Muscle layer of colon (tissue), 2 donors: ENCODE measurements at regions not wholly inside any gene's neighbourhood (a gene's known extent, or its start where the extent isn't known, plus 50 kb on each side); places are given as distances from the start of the nearest gene placed in this dataset.

ENCODE experiments used
- H3K27ac ChIP-seq: one replicate; pipeline ENCODE4 v1.7.0; 2013; ENCODE audit warnings: low read depth, mild to moderate bottlenecking, low read length, moderate library complexity
- H3K27me3 ChIP-seq, 2 donors: one replicate each; pipeline ENCODE4 v1.7.0; 2013; ENCODE audit warnings: low read length in 2 of 2, mild to moderate bottlenecking in 2 of 2; ENCODE audit not compliant: insufficient read depth in 2 of 2, control insufficient read depth in 1 of 2
- H3K36me3 ChIP-seq: one replicate; pipeline ENCODE4 v1.7.0; 2013; ENCODE audit warnings: mild to moderate bottlenecking, low read length; ENCODE audit not compliant: insufficient read depth
- H3K4me1 ChIP-seq: one replicate; pipeline ENCODE4 v1.7.0; 2013; ENCODE audit warnings: mild to moderate bottlenecking, low read length; ENCODE audit not compliant: insufficient read depth
- H3K4me3 ChIP-seq, 2 donors: one replicate each; pipeline ENCODE4 v1.7.0; 2013; ENCODE audit warnings: low read length in 2 of 2, low read depth in 1 of 2, mild to moderate bottlenecking in 1 of 2, moderate library complexity in 1 of 2
- H3K9ac ChIP-seq: one replicate; pipeline ENCODE4 v1.7.0; 2013; ENCODE audit warnings: low read length
- H3K9me3 ChIP-seq: one replicate; pipeline ENCODE4 v1.7.0; 2013; ENCODE audit warnings: mild to moderate bottlenecking, low read length
- donor health status: abdominal sarcoma.
- donor health status: Adenocarcinoma of cecum.

DNA sequence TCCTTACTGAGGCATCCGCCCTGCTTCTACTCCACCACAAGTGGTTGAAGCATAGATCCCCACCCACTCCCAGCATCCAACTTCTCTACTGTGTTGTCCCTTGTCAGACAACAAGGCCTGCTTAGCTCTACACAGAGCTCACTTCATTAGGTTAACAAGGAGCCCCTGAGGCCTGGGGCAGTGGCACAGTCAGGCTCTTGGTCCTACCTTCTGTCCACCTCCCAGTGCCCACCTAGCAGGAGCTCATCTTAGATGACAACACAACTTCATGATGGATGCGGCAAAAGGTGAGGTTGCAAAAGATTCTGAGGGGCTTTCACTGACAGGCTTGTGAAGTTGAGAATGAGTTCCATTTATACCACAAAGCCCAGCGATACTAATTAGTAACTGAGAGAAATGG is 432.0 kb upstream of the CDH5 start:
- H3K4me1 ChIP-seq = no peaks in the 10 kb centered on the region
- no peaks in the 10 kb centered on the region for H3K9me3 ChIP-seq
- H3K27ac ChIP-seq = no peak overlapping the region
- H3K9ac ChIP-seq = no peak overlapping the region
- no peaks in the 10 kb centered on the region for H3K36me3 ChIP-seq
- H3K4me3 ChIP-seq = no peak overlapping the region
- no peaks in the 10 kb centered on the region for H3K27me3 ChIP-seq

GRCh38 chr16:65933703-65934102 is 432.8 kb upstream of the CDH5 start:
- Histone ChIP-seq H3K36me3 (no peaks in the 10 kb centered on the region), H3K27ac (no peak overlapping the region), H3K4me3 (no peak overlapping the region), H3K27me3 (no peaks in the 10 kb centered on the region), H3K9ac (no peak overlapping the region), H3K4me1 (no peaks in the 10 kb centered on the region), H3K9me3 (no peaks in the 10 kb centered on the region)

DNA sequence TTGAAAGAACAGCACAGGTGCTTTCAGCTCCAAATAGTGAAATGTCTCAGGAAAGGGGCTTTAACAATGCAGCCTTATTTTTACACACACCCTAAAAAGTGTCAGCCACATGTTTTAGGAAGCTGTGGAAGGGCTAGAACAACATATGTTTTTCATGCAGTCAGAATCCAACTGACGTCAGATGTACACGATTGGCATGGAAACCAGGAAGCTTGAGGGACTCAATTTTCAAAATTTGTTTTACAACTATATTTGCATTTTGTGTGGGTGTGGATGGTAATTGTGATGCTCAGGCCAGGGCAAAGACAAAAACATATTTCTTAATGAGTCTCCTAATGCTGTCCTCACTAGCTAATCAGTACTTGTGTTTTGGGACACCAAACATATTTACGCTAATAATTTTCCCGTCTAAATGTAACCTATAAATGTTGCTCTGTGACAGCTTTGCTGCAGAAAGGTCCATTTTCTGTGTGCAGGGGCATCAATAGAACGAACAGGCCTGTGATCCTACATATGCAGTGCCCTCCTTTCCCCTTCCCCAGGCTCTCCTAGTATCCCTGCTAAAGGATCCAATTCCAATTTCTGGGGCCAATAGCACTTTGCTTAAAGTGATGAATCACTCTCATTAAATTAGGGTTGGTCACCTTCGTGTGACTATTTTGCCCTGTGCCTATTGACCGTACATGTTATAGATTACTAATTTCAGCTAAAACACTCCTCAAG is 434.0 kb upstream of the CDH5 start:
- no peak overlapping the region for H3K27ac ChIP-seq
- no peaks in the 10 kb centered on the region for H3K4me1 ChIP-seq
- H3K9me3 ChIP-seq = no peaks in the 10 kb centered on the region
- H3K27me3 ChIP-seq = no peaks in the 10 kb centered on the region
- H3K4me3 ChIP-seq = no peak overlapping the region
- no peaks in the 10 kb centered on the region for H3K36me3 ChIP-seq
- H3K9ac ChIP-seq = no peak overlapping the region

GRCh38 chr16:65922923-65923322 is 443.6 kb upstream of the CDH5 start:
- Histone ChIP-seq H3K9ac (no peak overlapping the region), H3K9me3 (no peaks in the 10 kb centered on the region), H3K4me1 (no peaks in the 10 kb centered on the region), H3K4me3 (no peak overlapping the region), H3K36me3 (no peaks in the 10 kb centered on the region), H3K27me3 (no peaks in the 10 kb centered on the region), H3K27ac (no peak overlapping the region)

DNA sequence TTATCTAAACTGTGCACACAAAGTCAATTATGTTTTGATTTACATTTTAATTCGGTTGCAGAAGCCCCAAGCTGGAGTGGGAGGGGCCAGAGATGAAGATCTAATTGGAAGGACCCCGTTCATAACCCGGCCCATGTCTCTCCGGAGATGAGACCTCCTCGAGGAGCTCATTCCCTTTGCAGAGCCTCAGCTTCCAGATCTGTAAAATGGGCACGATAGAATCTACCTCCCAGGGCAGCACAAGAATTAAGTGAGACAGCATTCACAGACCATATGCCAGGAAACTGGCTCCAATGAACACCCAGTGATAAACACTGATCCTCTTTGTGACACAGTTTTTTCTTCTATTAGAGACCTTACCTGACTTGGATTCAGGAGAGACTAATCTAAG is 446.5 kb upstream of the CDH5 start:
- Histone ChIP-seq H3K9me3 (no peaks in the 10 kb centered on the region), H3K27ac (no peak overlapping the region), H3K36me3 (no peaks in the 10 kb centered on the region), H3K9ac (no peak overlapping the region), H3K4me3 (no peak overlapping the region), H3K4me1 (no peaks in the 10 kb centered on the region), H3K27me3 (no peaks in the 10 kb centered on the region)

DNA sequence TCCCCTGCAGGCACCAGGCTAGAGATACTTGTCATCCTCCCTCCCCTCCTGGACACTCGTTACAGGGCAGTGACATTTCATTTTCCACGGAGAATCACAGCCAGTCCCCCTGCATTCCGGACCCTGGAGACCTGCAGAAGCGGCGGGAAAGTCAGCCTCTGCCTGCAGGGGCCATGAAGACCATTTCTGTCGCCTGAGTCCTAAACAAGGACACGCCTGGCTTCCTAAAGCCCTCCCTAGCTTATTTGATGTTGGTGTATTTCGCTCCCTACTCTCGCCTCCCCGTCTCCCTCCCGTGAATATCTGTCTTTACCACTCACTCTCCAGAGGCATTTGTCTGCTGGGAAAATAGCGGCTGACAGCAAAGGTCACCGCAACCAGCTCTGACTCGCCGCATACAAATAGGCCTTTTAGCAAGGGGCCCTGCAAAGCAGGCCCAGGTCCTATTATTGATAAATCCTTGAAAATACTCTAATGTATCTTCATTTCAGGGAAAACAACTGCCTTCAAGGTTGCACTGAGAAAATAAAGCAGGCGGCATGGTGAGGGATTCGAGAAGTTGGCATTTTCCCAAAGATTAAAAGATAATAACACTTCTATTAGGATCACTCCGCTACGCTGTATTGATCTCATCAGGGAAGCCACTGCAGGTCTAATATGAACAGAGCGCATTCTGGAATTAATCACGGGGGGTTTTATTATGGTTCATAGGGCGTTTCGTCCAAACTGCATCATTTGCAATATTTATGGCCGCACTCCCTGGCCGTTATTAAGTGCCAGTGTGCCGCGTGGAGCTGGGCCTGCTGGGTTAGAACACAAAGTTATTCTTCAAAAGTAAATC is 447.1 kb upstream of the CDH5 start:
- Histone ChIP-seq H3K9me3 (no peaks in the 10 kb centered on the region), H3K4me3 (no peak overlapping the region)

DNA sequence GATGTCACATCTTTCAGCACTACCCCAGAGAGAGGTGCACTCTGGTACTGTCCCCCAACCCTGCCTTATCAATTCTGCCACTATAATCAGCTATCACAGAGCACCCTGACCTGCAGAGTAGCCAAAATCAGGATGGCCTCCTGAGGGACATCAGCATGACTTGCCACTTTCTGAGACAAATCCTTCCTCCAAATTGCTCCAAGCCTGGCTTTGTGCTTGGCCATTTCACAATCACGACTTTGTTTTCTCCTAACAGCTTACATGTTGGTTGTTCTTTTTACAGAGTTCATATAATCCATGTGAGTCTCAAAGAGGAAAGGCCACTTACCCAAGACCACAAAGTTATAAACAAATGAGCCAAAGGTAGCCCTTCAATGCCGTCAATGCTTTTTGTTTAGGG is 449.0 kb upstream of the CDH5 start:
- no peaks in the 10 kb centered on the region for H3K36me3 ChIP-seq
- no peaks in the 10 kb centered on the region for H3K9me3 ChIP-seq
- no peaks in the 10 kb centered on the region for H3K27me3 ChIP-seq
- no peak overlapping the region for H3K4me3 ChIP-seq
- no peak overlapping the region for H3K27ac ChIP-seq
- no peak overlapping the region for H3K9ac ChIP-seq
- H3K4me1 ChIP-seq = no peaks in the 10 kb centered on the region

More for the DNA sequence above, 447.1 kb upstream of the CDH5 start:
- Histone ChIP-seq H3K36me3 (no peaks in the 10 kb centered on the region), H3K9ac (no peak overlapping the region), H3K4me1 (no peaks in the 10 kb centered on the region), H3K27me3 (no peaks in the 10 kb centered on the region), H3K27ac (no peak overlapping the region)

GRCh38 chr16:65916995-65917394 is 449.5 kb upstream of the CDH5 start:
- Histone ChIP-seq H3K27me3 (no peaks in the 10 kb centered on the region), H3K36me3 (no peaks in the 10 kb centered on the region), H3K9ac (no peak overlapping the region), H3K9me3 (no peaks in the 10 kb centered on the region), H3K27ac (no peak overlapping the region), H3K4me3 (no peak overlapping the region), H3K4me1 (no peaks in the 10 kb centered on the region)

DNA sequence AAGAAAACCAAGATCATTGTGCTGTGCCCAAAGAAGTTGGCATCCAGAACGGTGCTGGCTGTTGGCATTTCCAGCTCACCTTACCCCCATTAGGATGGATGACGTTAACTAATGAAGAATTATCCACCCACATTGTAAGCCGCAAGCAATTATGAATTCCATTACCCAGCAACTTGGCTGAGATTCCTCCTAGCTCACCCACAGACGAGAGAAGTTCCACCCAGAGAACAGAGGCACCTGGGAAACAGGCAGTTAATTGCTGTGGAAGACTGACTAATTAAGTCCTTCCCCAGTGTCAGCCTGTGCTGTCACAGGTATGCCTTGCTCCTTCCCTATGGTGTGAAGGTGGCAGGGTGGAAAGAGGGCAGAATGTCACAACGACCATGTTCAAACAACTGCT is 456.2 kb upstream of the CDH5 start:
- Histone ChIP-seq H3K27ac (no peak overlapping the region), H3K4me3 (no peak overlapping the region)

GRCh38 chr16:65909310-65910050 is 457.0 kb upstream of the CDH5 start:
- H3K27ac ChIP-seq = no peak overlapping the region
- no peak overlapping the region for H3K4me3 ChIP-seq
- no peaks in the 10 kb centered on the region for H3K9me3 ChIP-seq
- no peaks in the 10 kb centered on the region for H3K4me1 ChIP-seq
- no peaks in the 10 kb centered on the region for H3K27me3 ChIP-seq
- no peak overlapping the region for H3K9ac ChIP-seq
- no peaks in the 10 kb centered on the region for H3K36me3 ChIP-seq

More for the DNA sequence above, 456.2 kb upstream of the CDH5 start:
- Histone ChIP-seq H3K36me3 (no peaks in the 10 kb centered on the region), H3K9ac (no peak overlapping the region), H3K9me3 (no peaks in the 10 kb centered on the region), H3K4me1 (no peaks in the 10 kb centered on the region), H3K27me3 (no peaks in the 10 kb centered on the region)

DNA sequence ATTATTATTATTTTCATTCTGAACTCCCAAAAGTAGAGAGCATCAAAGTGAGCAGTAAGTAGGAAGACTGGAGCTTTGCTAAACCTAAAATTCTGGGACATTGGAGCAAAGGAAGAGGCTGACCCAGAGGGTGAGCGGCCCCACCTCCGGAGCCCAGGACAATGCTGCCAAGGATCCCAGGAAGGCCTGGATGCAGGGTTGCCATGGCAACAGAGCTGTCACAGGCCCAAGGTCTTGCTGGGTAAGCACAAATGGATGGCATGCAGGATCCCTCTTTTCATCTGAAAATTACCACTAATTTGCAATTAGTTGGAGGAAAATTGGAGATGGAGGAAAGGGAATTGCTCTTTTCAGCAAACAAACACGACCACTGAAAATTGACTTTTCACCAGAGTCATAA is 457.9 kb upstream of the CDH5 start:
- Histone ChIP-seq H3K27me3 (no peaks in the 10 kb centered on the region), H3K36me3 (no peaks in the 10 kb centered on the region), H3K27ac (no peak overlapping the region), H3K4me3 (no peak overlapping the region), H3K4me1 (no peaks in the 10 kb centered on the region), H3K9me3 (no peaks in the 10 kb centered on the region), H3K9ac (no peak overlapping the region)
